Heart left ventricle (tissue), 16 donors: ENCODE measurements at regions not wholly inside any gene's neighbourhood (a gene's known extent, or its start where the extent isn't known, plus 50 kb on each side); places are given as distances from the start of the nearest gene placed in this dataset.

Experiments used
- ATAC-seq, 4 donors: fragments of 200-7000 bp; cut with Tn5 transposase; one replicate each; pipeline ENCODE4 v1.9.1; 2020 to 2022; ENCODE audit warnings: moderate library complexity in 4 of 4, mild to moderate bottlenecking in 3 of 4, moderate number of reproducible peaks in 1 of 4
- DNase-seq, 5 donors: peaks; one replicate each; pipeline ENCODE4 v3.0.0-alpha.2; 2020
- H3K27ac ChIP-seq, 12 donors: fragments of 200-600 bp; sonication (generic) in 4 of 12; one replicate each; pipeline versions ENCODE4 v1.5.0 to v1.8.0; 2016 to 2022; ENCODE audit warnings: mild to moderate bottlenecking in 2 of 12
- H3K27me3 ChIP-seq, 9 donors: fragments of 200-600 bp; sonication (generic) in 2 of 9; one replicate each; pipeline versions ENCODE4 v1.5.1 to v1.8.0; 2016 to 2022; ENCODE audit warnings: mild to moderate bottlenecking in 3 of 9
- H3K36me3 ChIP-seq, 9 donors: fragments of 200-600 bp; sonication (generic) in 2 of 9; one replicate each; pipeline versions ENCODE4 v1.5.0 to v1.8.0; 2018 to 2022; ENCODE audit warnings: mild to moderate bottlenecking in 2 of 9
- H3K4me1 ChIP-seq, 12 donors: fragments of 200-600 bp; sonication (generic) in 4 of 12; one replicate each; pipeline versions ENCODE4 v1.5.0 to v1.8.0; 2016 to 2022; ENCODE audit warnings: mild to moderate bottlenecking in 3 of 12
- H3K4me3 ChIP-seq, 12 donors: fragments of 200-600 bp; sonication (generic) in 4 of 12; one replicate each; pipeline versions ENCODE4 v1.5.0 to v1.8.0; 2017 to 2022; ENCODE audit warnings: mild to moderate bottlenecking in 9 of 12, moderate library complexity in 4 of 12
- H3K9me3 ChIP-seq, 12 donors: fragments of 200-600 bp; sonication (generic) in 4 of 12; one replicate each; pipeline versions ENCODE4 v1.5.0 to v1.8.0; 2016 to 2022; ENCODE audit warnings: mild to moderate bottlenecking in 1 of 12
- CTCF ChIP-seq, 12 donors: fragments of 200-600 bp; sonication (generic) in 4 of 12; IDR thresholded peaks; one replicate each; pipeline versions ENCODE4 v1.5.0 to v1.8.0; 2018 to 2022; ENCODE audit warnings: antibody characterized with exemption in 12 of 12, mild to moderate bottlenecking in 5 of 12
- POLR2A ChIP-seq, 2 donors: fragments of 450-650 bp; IDR thresholded peaks; one replicate each; pipeline ENCODE4 v1.6.1; 2017; ENCODE audit warnings: antibody characterized with exemption in 2 of 2, mild to moderate bottlenecking in 2 of 2, moderate library complexity in 2 of 2
- WGBS, 4 donors: extraction: QIAGEN DNeasy Blood & Tissue Kit in 2 of 4; methylation state at CpG; one replicate each; pipeline versions ENCODE4 v1.1.5 to v1.1.7; 2013 to 2018; 5-methylcytosine and 5-hydroxymethylcytosine counted together
- intact Hi-C, 10 donors: fragments of 100-400 bp; cut with DNase I; formaldehyde crosslinking; loops; one replicate each; pipeline versions ENCODE4 v1.11.1 to v1.14.2; 2022
- donor health status: ischemic (EF 13 %, LVEDD 7.1; RV severe dilation, severe dysfunction).
- donor health status: healthy with polysubstance abuse.
- donor health status: DM: no; HTN: yes; CAD: no.
- donor health status: DM: no; HTN: no; CAD: no.
- donor health status: ischemic (EF 25% LVEDD 6.9; RV normal size, moderate dysfunction).
- donor health status: ischemic (EF 25% LVEDD 5.7; RV mildly dilated, moderate dysfunction).
- donor health status: healthy.
- donor health status: DM: yes; HTN: yes; CAD: no.
- donor health status: ischemic (EF 35%, LVEDD 5.7; RV mildly dilated, moderate dysfunction).
- donor health status: nonischemic (EF 11% LVEDD 7.7; RV severe dilation, severe dysfunction).
- donor health status: DM: yes; HTN: yes; CAD: no.
- donor health status: PGD.
- donor health status: ischemic (EF 29% LVEDD 5.4; RV normal size, mild dysfunction).
- donor health status: nonischemic (EF 23%, LVEDD 6.1; RV moderate dilation, normal function).

GRCh38 chr2:2901384-2902345, 476.0 kb downstream of the EIPR1 start:
- intact Hi-C loops: no loop called here
- Histone ChIP-seq H3K27me3 (no peaks in the 10 kb centered on the region), H3K4me3 (no peak overlapping the region), H3K36me3 (no peaks in the 10 kb centered on the region), H3K9me3 (no peaks in the 10 kb centered on the region), H3K27ac (no peak overlapping the region), H3K4me1 (no peaks in the 10 kb centered on the region)
- 56 to 59% (median 59%) methylated on average over 13 of the region's 13 CpGs for WGBS, 4 donors
- ATAC-seq (no peak), DNase-seq (no peak)
- TF ChIP-seq CTCF (IDR thresholded peaks at IDR 0.05): no peak
- no peak for TF ChIP-seq POLR2A (IDR thresholded peaks at IDR 0.05)

DNA sequence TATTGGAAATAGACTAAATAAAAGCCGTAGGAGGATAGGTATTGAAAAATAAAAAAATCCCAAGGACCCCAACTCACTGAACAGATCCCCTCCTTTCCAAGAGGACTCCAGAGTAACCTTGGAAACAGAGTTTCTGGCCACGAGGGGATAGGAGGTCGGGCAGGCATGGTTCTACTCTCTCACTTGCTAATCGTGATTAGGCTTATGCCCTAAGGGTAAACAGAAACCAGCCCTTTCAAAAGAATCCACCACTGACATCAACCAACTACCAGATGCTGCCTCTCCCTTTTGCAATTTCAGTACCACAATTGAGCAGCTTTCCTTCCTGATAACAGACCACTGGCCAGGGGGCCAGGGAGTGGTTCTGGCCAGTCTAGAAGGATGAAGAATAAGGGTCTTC, 477.8 kb downstream of the EIPR1 start:
- Histone ChIP-seq H3K36me3 (no peaks in the 10 kb centered on the region), H3K27ac (no peak overlapping the region), H3K4me1 (no peaks in the 10 kb centered on the region), H3K9me3 (no peaks in the 10 kb centered on the region), H3K4me3 (no peak overlapping the region), H3K27me3 (no peaks in the 10 kb centered on the region)
- DNase-seq (no peak), ATAC-seq (no peak)
- TF ChIP-seq CTCF (IDR thresholded peaks at IDR 0.05) (no peak), POLR2A (IDR thresholded peaks at IDR 0.05) (no peak)
- intact Hi-C loops: no loop called here
- WGBS, 4 donors: 44 to 55% (median 52%) methylated on average over 4 of the region's 4 CpGs

- TF ChIP-seq CTCF (IDR thresholded peaks at IDR 0.05) (no peak), POLR2A (IDR thresholded peaks at IDR 0.05) (no peak)
- WGBS, 4 donors: 81 to 86% (median 83%) methylated on average over 2 of the region's 2 CpGs
- Histone ChIP-seq H3K4me3 (no peak overlapping the region), H3K27ac (no peak overlapping the region), H3K36me3 (no peaks in the 10 kb centered on the region), H3K9me3 (no peaks in the 10 kb centered on the region), H3K27me3 (no peaks in the 10 kb centered on the region), H3K4me1 (no peaks in the 10 kb centered on the region)
- intact Hi-C loops: no loop called here
- ATAC-seq (no peak), DNase-seq (no peak)
Measured at GRCh38 chr2:2898744-2899143, 478.9 kb downstream of the EIPR1 start.

- TF ChIP-seq POLR2A (IDR thresholded peaks at IDR 0.05): no peak
Measured at GRCh38 chr2:2896643-2897042, 481.0 kb downstream of the EIPR1 start.

More at GRCh38 chr2:2896643-2897042, 481.0 kb downstream of the EIPR1 start:
- H3K27me3 ChIP-seq: no peaks in the 10 kb centered on the region
- ATAC-seq (no peak), DNase-seq (no peak)
- no peak overlapping the region for H3K4me3 ChIP-seq
- no peaks in the 10 kb centered on the region for H3K4me1 ChIP-seq
- intact Hi-C loops: no loop called here
- H3K36me3 ChIP-seq: no peaks in the 10 kb centered on the region
- no peak overlapping the region for H3K27ac ChIP-seq
- 64 to 70% (median 68%) methylated on average over 7 of the region's 7 CpGs for WGBS, 4 donors
- no peaks in the 10 kb centered on the region for H3K9me3 ChIP-seq
